ENCODE measurements at regions not wholly inside any gene's neighbourhood (a gene's known extent, or its start where the extent isn't known, plus 50 kb on each side); places are given as distances from the start of the nearest gene placed in this dataset.

DNA sequence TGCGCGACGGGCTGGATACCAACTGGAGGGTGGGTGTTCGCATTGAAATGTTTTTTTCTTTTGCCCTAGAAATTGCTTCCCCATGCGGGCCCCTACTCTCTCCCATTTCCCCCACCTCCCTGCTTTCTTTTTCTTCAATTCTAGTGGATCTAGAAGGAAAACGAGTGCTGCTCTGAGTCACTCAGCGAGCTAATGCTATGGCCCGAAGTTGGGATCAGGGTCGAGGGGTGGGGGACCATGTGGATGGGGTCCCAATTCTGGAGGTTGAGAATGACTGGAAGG is 71.5 kb downstream of the SOX4 start:
- TF ChIP-seq, protein P1, sequence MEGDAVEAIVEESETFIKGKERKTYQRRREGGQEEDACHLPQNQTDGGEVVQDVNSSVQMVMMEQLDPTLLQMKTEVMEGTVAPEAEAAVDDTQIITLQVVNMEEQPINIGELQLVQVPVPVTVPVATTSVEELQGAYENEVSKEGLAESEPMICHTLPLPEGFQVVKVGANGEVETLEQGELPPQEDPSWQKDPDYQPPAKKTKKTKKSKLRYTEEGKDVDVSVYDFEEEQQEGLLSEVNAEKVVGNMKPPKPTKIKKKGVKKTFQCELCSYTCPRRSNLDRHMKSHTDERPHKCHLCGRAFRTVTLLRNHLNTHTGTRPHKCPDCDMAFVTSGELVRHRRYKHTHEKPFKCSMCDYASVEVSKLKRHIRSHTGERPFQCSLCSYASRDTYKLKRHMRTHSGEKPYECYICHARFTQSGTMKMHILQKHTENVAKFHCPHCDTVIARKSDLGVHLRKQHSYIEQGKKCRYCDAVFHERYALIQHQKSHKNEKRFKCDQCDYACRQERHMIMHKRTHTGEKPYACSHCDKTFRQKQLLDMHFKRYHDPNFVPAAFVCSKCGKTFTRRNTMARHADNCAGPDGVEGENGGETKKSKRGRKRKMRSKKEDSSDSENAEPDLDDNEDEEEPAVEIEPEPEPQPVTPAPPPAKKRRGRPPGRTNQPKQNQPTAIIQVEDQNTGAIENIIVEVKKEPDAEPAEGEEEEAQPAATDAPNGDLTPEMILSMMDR (conservative IDR thresholded peaks at IDR 0.05; ENCODE audit: low read depth) = no peak
- ChIA-PET CTCF (no interaction called here), POLR2A (ENCODE audit: low non-redundant PET) (no interaction called here)
- no peak for DNase-seq (ENCODE audit: low spot score)
- H3K27ac ChIP-seq = no peak overlapping the region

DNA sequence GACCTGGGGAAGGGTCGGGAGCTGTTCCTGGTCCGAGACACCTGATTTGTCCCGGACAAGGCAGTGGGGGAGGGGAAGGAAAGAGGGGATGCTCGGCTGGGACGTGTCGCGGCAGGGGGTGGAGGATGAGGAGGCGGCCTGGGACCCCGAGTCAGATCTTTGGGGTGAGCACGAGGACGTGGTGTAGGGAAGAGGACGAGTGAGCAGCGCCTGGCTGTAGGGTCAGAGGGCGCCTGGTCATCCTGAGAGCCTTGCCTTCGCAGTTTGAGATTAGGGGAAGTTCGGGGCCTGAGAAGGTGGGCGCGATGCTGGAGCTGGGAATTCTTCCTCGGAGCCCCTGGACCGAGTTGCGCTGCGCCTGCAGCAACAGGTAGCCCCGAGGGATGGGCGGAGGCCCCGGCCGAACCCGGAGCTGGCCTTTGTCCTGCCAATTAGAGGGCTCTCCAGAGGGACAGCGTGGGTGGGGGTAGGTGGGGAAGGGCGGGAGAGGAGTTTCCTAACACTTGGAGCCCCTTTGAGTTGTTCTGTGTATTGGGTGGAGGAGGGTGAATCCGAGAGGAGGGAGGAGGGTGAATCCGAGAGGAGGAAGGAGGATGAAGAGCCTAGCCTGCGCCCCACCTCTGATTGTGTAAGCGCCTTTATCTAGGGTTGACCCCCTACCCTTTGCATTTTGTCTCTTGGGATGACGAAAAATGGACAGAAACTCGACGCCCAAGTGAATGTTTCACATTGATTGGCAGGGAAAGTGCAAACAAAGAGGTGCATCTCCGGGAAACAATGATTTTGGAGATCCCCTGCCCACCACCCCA is 72.0 kb downstream of the SOX4 start:
- ChIA-PET POLR2A (ENCODE audit: low non-redundant PET) (no interaction called here), CTCF (interaction anchor here (0.5 kb wide), 1 partner anchor 11 kb away, joined by 3 read pairs; no protein-coding TSS in a partner anchor)
- no peak overlapping the region; the same call in 1 of the 2 replicates for H3K27ac ChIP-seq
- TF ChIP-seq, protein P1 (conservative IDR thresholded peaks at IDR 0.05; ENCODE audit: low read depth) = no peak
- no peak for DNase-seq (ENCODE audit: low spot score)

DNA sequence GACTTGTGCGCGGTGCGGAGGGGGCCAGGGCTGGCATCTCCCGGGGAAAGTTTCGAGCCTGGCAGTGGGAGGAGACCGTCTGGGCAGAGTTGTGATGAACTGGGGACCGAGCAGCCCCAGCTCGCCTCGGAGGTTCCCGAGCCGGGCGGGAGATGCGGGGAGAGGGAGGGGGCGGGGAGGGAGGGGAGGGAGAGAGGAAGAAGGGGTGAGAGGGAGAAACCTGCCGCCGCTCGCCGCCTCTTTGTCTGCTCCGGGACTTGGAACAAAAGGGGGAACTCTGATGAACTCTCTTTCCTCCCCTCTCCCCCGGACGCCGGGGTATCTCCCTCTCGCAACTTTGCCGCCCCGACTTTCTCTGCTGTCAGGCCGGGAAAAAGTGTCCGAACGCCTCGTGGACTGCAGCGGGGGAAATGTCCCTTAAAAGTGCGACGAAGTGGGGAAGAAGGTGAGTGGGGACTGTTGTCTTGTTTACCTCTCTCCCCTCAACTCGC is 72.7 kb downstream of the SOX4 start:
- TF ChIP-seq, protein P1 (conservative IDR thresholded peaks at IDR 0.05; ENCODE audit: low read depth) = no peak
- POLR2A ChIA-PET (ENCODE audit: low non-redundant PET) = no interaction called here
- no peak for DNase-seq (ENCODE audit: low spot score)
- H3K27ac ChIP-seq = no peak overlapping the region; the same call in 1 of the 2 replicates
- CTCF ChIA-PET = interaction anchor here (0.5 kb wide), 1 partner anchor 10 kb away, joined by 3 read pairs; no protein-coding TSS in a partner anchor

DNA sequence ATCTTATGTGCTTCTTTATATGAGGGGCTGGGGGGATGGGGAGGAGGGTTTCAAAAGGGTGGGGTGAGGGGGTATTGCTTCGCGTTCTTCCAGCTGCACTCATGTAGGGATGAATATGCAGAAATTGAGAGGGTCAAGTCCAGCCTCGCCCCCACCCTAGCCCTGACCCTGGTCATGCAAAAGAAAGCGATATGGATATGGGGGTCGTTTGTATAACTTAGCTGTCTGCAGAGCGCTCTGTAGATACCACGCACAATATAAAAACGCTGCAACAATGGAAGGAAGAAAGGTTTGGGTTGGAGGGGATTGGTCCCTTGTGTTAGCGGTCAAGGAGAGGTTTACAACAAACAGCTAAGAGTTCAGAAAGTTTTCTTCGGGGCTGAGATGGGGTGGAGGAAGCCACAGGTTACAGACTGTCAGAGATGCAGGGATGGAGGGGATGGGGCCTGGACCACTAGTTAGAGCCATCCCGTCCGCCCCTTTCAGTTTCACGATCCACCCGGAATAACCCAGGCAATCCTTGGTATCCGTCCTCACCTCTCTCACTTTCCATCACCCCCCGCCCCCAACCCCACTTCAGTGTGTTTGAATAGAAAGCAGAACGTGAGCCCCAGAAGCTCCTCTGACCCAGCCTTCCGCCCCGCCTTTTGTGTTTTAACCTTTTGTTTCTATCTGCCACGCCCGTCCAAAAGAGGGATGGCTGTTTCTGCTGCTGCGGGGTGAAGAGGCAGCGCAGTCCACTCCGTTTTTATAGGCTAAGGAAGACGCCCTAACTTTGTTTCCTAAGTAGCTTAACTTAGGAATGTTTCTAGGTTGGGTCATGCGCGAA is 73.5 kb downstream of the SOX4 start:
- H3K27ac ChIP-seq = no peak overlapping the region
- CTCF ChIA-PET = interaction anchor here (0.6 kb wide), 1 partner anchor 800 kb away, joined by 3 read pairs; no protein-coding TSS in a partner anchor
- POLR2A ChIA-PET (ENCODE audit: low non-redundant PET) = no interaction called here
- DNase-seq (ENCODE audit: low spot score) = no peak
- TF ChIP-seq, protein P1 (conservative IDR thresholded peaks at IDR 0.05; ENCODE audit: low read depth) = no peak

DNA sequence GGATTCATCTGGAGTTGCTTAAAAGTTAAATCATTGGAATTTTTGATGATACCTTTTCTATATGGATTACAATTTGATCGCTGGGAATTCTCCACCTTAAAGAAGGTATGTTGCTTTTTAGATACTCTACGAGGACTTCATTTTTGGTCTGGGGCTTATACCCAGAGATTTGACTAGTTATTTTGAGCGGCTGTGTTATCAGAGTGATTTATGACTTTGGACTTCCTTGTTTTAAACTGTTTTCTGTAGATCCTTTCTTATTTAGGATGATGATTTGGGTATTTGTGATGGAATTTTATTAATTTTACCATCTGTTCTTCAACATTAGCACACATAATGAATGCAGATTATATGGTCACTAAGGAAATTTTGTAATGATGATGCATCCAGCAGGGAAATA is 75.2 kb downstream of the SOX4 start:
- POLR2A ChIA-PET (ENCODE audit: low non-redundant PET) = no interaction called here
- TF ChIP-seq, protein P1 (conservative IDR thresholded peaks at IDR 0.05; ENCODE audit: low read depth) = no peak
- CTCF ChIA-PET = no interaction called here
- H3K27ac ChIP-seq = no peak overlapping the region
- no peak for DNase-seq (ENCODE audit: low spot score)

DNA sequence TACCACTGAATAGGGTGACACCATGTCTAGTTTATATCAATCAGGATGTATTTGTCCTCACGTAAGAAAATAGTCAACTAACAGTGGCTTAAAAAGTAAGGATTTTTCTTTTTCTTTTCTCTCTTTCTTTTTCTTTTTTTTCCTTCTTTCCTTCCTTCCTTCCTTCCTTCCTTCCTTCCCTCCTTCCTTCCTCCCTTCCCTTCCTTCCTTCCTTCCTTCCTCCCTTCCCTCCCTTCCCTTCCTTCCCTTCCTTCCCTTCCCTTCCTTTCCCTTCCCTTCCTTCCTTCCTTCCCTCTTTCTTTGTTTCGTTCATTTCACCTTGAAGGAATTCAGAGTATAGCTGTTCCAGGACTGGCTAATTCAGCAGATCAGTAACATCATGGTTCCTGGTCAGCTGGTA is 83.2 kb downstream of the SOX4 start:
- POLR2A ChIA-PET (ENCODE audit: low non-redundant PET) = no interaction called here

More for the DNA sequence above, 83.2 kb downstream of the SOX4 start:
- H3K27ac ChIP-seq = no peak overlapping the region
- no peak for DNase-seq (ENCODE audit: low spot score)
- CTCF ChIA-PET = interaction anchor here (0.7 kb wide), 1 partner anchor 11 kb away, joined by 3 read pairs; no protein-coding TSS in a partner anchor
- TF ChIP-seq, protein P1 (conservative IDR thresholded peaks at IDR 0.05; ENCODE audit: low read depth) = no peak

All from RWPE1 (cell line).